Epithelial cell of prostate (primary cell): ENCODE measurements at regions not wholly inside any gene's neighbourhood (a gene's known extent, or its start where the extent isn't known, plus 50 kb on each side); places are given as distances from the start of the nearest gene placed in this dataset.
A peak's percentile ranks its signal among the peaks of the same experiment; 100 is the strongest.
"Not testable (repeated sequence)": the region's sequence is repeated elsewhere in the genome, so short reads cannot be mapped to it uniquely, and the experiment has no call there.

Experiments
- DNase-seq: peaks from one replicate; pipeline ENCODE4 v3.0.0-alpha.2; 2011; ENCODE audit warnings: low read depth, low spot score
- H3K27ac ChIP-seq: fragments of 450-650 bp; 2 replicates; pipeline ENCODE4 v1.5.1; 2017; ENCODE audit warnings: mild to moderate bottlenecking

DNA sequence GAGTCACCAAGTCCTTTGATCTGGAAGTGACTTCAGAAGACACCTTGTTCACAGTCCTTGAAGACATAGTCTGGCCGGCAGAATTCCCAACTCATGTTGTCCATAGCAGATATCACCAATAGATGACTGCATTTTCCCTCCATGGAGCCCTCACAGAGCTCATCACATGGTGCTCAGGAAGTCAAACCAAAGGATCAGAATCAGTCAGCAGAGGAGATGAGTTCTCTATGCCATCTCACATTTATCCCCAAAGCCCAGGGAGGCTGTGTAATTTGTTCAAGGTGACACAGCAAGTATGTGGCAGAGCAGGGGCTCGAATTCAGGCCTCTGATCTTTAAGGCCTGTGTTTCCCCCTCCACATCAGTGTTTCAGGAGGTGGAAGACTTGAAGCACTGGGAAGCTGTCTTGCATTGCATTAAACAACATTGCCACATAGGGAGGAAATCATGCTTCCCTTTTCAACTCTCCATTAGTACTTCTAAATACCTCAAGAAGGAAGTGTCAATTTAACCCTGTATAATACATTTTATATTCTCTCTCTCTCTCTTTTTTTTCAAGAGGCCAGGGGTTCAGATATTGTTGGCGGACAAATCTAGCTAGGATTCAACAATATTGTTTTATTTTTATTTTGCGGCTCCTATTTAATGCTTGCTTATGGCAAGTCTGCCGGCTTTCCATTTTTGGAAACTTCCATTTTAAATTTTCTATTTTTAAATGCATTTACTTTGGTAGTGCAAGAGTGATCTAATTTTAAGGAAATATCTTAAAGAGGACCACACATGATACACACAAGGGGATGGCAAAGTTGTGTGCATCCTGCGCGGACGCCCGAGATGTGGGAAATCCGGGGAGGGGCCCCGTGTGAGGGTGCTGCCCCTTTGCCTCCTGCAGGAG lies 61.9 kb downstream of the NPIPB5 start:
- DNase-seq, H3K27ac ChIP-seq: not testable (repeated sequence)

DNA sequence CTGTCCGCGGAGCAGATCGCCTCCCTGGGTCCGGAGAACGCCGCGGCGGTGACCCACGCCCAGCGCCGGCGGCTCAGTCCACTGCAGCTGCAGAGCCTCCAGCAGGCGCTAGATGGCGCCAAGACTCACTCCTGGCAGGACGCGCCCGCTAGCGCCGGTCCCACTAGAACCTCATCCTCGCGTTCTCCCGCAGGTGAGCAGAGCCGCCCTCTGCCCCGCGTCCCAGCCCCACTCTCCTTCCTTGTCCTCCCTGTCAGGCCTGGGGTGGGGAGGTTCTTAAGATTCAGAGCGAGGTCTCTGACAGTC lies 62.5 kb downstream of the NPIPB5 start:
- H3K27ac ChIP-seq, DNase-seq: not testable (repeated sequence)

DNA sequence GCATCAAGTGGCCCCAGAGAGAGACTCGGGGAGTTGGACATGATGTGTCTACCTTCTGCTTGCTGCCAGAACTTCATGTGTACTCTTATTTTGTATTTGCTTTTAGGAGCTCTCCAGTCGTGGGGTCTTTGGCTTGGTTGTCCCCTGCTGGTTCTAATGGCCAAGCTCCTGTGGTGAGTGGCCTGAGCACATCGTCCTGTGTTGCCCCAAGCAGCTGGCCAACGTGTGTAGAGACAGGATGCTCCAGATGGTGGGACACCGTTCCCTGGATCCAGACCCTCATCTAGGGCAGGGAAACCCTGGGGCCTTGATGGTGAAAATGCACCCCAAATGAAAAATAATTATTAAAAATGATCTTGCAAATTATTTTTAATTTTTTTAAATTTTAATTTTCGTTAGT lies 65.8 kb downstream of the NPIPB5 start:
- H3K27ac ChIP-seq, DNase-seq: not testable (repeated sequence)

DNA sequence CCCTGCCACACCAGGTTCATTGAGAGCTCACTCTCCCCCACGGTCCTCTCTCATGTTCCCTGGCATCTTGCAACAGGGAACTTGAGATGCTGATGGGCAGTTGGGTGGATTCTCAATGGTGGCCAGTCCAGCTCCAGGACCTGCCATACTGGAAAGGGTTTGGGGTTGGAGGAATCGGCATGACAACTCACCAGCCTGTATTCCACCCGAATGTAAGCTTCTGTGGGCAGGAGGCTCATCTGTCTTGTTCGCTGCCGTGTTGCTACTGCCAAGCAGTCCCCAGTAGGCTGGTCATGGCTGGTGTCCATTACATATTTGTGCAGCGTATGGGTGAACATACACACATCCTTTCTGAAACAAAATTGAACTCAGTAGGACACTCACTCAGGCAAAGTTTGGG lies 72.5 kb downstream of the NPIPB5 start:
- DNase-seq, H3K27ac ChIP-seq: not testable (repeated sequence)

DNA sequence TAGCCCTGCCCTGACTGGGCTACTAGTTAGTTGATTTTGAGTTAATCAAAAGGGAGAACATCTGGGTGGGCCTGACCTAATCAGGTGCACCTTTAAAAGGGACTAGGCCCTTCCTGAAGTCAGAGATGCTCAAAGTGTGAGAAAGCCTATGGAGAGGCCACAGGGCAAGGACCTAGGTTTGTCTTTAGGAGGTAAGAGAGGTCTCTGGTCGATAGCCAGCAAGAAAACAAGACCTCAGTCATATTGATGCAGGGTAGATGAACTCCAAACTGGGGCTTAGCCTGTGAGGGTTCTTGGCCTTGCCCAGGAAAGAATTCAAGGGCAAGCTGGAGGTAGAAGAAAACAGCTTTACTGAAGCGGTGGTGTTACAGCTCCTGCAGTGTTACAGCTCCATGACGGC lies 73.8 kb downstream of the NPIPB5 start:
- H3K27ac ChIP-seq, result peak overlapping the region; percentile 42
- DNase-seq, result not testable (repeated sequence)

DNA sequence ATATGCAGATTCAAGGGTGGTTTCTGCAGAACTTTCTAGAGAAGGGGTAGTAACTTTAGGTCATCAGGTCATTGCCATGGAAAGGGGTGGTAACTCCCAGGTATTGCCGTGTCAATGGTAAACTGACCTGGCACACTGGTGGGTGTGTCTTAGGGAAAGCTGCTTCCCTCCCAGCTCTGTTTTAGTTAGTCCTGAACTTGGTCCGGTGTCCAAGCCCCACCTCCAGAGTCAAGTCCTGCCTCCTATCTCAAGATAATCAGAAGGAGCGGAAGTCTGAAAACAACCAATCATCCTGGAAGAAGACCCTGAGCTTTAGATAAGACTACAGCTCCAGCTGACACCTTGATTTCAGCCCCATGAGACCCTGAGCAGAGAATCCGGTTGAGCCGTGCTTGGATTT lies 74.2 kb downstream of the NPIPB5 start:
- H3K27ac ChIP-seq, result peak overlapping the region; percentile 42
- not testable (repeated sequence) for DNase-seq

DNA sequence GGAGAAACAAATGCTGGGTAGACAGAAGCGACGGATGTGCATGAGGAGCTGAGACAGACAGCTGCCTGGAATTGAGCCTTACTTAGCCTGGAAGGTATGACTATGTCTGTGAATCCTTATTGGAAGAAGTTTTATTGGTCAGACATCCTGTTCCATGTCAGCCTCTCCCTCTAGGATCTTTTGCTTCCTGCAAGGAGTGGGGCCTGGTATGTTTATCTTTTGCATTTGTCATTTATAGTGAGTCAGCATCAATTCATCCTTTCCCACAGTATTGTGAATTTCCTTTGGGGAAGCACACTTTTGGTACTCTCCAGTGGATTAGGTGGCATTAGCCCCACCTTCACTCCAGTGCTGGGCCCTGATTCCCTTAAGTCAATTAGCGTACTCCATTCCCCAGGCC lies 74.7 kb downstream of the NPIPB5 start:
- H3K27ac ChIP-seq, result peak overlapping the region; percentile 28
- DNase-seq, result peak; percentile 58

DNA sequence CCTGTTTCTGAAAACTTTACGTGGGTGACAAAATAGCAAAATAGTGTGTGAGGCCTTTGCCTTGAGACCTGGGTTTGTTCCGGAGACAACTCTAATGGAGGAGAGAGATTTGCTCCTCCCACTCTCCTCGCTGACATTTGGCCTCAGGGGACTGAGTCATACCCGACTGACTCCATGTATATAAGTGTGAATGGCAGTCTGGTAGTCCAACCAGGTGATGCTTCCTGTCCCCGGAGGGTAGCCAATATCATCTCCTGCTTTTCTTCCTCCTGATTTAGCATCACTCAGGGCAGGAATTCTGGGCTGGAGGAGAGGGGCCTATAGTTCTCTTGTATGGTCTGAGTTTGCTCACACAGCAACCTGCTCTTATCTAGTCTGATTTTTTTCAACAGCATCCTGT lies 76.0 kb downstream of the NPIPB5 start:
- not testable (repeated sequence) for DNase-seq, H3K27ac ChIP-seq

DNA sequence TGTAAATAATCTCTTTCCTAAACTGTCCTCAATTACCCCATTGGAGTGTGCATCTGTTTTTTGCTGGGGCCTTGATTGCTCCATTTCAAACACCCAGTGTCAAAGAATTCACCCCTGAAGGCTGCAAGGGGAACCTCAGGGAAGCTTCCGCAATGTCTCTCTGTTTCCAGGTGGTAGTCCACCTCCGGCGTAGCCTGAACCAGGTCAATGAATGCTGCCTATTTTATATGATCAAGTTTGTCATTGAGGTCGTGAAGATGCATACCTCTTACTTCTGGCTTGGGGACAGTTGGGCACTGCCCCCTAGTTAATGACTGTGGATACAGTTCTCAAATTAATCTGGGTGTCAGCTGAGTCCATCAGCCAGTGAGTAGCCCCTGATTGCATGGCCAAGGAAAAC lies 79.1 kb downstream of the NPIPB5 start:
- DNase-seq, H3K27ac ChIP-seq: not testable (repeated sequence)

DNA sequence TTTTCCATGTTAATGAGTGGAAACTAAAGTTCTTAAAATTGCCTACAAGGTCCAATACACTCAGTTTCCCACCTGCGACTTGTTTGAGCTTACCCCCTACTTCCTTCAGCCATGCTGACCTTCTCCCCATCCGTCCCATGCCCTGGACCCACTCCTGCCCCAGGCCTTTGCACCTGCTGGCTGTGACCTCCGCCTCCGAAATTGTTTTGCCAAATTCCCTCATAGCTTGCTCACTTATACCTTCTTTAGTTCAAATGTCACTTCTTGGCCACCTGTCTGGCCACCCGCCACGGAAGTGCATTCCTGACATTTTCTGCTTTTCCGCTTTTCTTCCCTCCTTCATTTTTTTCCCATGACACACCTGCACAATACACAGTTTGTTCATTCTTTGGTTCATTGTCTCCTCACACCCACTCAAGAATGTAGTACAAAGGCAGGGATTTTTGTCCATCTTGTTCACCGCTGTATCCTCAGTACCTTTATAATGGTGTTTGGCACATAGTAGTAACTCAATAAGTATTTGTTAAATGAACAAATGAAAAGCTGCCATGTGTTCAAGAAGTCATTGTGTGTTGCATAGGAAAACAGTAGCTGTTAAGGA lies 85.9 kb downstream of the NPIPB5 start:
- not testable (repeated sequence) for DNase-seq, H3K27ac ChIP-seq

DNA sequence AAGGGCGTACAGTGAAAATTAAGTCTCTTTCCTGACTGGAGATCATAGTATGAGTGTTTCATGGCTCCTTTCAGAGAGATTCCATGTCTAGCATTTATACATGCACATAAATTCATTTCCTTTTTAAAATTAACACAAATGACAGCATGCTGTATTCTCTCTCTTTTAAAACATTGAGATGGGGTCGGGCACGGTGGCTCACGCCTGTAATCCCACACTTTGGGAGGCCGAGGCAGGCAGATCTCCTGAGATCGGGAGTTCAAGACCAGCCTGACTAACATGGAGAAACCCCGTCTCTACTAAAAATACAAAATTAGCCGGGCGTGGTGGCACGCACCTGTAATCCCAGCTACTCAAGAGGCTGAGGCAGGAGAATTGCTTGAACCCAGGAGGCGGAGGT lies 93.1 kb downstream of the NPIPB5 start:
- DNase-seq, result not testable (repeated sequence)

DNA sequence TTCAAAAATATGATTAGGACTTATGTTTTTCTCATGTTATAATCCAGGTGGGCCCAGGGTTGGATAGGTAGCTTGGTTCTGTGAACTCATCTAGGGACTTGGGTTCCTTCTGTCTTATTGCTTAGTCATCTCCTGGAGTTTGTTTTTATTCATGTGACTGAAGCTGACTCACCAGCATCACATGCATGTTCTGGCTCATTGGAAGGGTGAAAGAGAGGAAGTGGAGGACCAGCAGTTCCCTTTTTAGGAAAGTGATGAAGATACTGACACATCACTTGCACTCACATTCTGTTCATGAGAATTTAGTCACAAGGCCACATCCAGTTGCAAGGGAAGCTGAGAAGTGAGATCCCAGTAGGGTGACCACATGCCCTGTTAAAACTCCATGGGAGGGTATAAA lies 95.9 kb downstream of the NPIPB5 start:
- H3K27ac ChIP-seq, DNase-seq: not testable (repeated sequence)

More for the DNA sequence above, 93.1 kb downstream of the NPIPB5 start:
- H3K27ac ChIP-seq, result not testable (repeated sequence)

DNA sequence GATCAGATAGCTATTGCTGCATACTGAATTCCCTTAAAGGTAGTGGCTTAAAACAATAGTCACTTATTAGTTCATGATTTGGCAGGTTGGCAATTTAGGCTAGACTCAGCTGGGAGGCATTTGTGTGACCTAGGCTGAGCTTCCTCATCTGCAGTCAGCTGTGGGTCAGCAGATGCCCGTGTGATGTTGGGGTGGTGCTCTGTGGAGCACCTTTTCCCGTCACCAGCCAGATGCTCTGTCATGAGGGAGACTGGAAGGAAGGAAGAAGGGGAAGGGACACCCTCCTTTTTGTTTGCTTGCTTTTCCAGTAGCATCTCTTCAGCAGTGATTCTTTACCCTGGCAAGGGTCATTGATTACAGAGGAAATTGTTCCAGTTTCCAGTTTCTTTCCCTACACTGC lies 99.1 kb downstream of the NPIPB5 start:
- H3K27ac ChIP-seq, DNase-seq: not testable (repeated sequence)

DNA sequence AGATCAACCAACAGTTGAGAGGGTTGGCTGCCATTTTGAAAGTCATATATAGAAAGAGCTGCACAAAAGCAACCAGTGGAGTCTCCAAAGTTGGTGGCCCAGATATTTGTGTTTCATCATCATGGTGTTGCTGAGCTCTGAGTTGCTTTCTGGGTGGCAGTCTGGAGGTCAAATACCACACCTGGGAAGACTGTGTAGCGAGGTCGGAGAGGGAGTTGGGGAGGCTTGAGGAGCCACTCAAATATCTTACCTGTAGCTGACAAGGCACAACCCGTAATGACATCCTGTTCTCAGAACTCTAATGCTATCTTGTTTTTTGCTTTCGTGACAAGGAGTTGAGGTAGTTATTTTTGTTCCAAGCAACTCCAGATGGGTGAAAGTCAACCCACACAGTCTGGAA lies 100.4 kb downstream of the NPIPB5 start:
- not testable (repeated sequence) for H3K27ac ChIP-seq, DNase-seq

DNA sequence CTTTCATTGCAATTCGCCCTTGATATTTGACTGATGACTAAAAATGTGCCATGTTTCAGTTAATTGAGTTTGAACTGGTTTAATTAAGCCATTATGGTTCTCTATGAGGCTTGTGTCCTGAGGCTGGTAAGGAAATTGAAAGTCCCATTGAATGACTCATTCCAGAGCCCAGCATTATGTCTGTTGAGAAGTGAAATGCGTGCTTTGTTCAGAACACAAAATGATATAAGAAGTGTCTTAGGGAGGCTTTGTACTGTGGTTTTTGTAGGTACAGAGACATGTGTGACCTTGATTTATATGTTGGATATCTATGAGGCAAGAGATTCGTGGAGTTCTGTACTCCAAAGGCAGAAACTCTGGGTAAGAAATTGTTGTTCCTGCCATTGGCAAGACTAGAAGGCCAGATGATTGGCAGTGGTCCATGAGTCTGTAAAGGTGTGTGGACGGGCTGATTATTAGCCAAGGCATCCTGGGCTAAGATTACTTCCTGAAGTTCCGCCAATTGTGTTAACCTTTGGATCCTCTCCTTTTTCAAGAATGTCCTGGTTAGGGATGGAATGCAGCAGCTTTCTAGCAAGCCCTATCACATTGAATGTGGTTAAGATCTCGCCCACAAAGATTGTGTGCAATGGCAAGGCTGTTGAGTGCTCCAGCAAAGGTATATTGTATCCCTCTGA lies 103.7 kb downstream of the NPIPB5 start:
- peak overlapping the region; percentile 64 for H3K27ac ChIP-seq
- DNase-seq, result peak; percentile 64

DNA sequence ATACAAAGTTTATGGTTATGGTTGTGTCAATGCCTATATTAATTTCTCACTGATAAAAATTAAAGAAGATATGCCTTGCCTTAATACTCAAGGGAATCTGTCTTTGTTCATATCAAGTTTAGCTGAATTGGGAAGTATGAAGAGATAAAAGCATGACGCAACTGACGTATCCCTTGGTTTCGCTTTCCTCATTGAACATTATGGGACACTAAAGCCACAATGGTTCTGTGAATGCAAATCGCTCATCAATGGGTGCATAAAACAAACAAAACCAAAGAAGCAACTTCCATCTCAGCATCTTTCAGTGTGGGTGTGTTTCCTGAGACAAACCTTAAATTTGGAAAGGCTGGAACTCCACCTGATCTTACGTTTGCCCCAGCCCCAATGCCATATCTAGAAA lies 108.2 kb downstream of the NPIPB5 start:
- H3K27ac ChIP-seq, result no peak overlapping the region
- no peak for DNase-seq

DNA sequence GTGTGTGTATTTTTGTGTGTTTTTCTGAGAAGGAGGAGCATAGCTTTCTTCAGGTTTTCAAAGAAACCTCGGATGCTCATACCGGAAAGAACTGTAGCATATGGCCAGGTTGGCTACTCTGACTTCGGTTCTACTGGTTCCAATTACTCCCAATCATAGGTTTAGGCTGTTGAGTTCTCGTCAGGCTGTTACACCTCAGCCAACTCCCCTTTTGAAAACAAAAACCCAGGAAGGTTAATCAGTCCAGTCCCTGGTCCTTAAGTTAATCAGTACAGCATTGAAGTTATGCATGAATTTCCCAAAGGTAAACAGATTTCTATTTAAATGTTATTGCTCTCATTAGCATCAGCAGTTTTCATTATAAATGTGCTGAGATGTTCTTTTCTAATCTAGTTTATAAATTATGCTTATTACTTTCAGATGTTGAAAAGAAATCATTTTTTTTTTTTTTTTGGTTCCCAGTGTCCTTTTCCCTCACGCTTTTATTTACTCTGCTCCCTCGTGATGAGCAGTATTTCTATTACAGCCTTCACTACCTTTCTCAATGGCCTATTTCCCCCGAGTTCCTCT lies 111.0 kb downstream of the NPIPB5 start:
- no peak for DNase-seq
- H3K27ac ChIP-seq, result no peak overlapping the region

DNA sequence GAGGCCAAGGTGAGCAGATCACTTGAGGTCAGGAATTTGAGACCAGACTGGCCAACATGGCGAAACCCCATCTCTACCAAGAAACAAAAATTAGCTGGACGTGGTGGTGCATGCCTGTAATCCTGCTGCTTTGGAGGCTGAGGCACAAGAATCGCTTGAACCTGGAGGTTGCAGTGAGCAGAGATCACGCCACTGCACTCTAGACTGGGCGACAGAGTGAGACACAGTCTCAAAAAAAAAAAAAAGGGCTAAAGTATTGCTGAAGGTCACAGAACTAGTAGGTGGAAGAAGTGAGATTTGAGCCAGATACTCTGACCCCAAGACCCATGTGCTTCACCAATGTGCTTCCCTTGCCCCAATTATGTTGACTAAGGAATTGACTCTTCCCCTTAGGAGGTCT lies 112.0 kb downstream of the NPIPB5 start:
- no peak overlapping the region for H3K27ac ChIP-seq
- DNase-seq, result no peak

DNA sequence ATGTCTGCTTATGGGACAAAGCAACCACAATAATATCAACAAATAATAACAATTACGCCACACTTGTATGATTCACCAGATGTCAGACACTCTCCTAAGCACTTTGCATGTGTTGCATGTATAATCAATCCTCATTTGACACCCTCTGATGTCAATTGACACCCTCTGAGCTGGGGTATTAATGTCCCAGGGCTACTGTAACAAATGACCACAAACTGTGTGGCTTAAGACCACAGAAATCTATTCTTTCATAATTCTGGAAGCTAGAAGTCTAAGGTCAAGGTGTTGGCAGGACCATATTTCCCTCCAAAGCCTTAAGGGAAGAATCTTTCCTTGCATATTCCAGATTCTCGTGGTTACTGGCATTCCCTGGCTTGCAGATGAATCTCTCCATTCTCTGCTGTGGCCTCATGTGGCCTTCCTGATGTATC lies 112.7 kb downstream of the NPIPB5 start:
- DNase-seq, result no peak
- H3K27ac ChIP-seq, result no peak overlapping the region

DNA sequence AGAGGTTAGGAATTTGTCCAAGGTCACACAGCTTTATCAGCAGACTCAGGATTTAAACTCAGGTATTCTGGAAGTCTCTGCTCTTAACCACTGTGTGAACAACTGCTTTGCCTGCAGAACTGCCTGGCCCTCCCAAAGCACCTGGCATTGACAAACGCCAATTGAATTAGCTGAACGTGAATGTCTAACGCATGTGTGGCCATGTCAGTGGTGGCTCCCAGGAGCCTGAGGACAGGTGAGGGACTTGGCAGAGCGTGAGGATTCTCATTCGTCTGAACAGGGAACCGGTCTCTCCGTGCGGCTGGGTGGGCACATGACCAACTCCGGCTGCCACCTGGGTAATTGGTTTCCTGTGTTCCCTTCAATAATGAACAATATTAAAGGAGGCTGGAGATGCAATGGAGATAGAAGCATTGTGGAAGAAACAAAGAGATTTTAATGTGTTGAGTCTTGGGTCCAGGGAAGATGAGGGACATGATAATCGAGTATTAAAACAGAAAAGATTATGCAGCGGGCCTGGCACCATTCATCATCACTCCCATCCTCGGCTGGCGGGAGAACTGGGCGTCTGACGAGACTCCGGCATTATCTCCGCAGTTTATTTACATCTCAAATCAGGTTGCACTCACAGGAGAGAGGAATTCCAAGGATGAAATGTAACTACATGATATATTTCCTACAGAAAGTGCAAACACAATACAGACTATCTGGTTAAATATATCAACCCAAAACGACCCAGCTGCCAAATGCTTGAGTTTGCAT lies 113.5 kb downstream of the NPIPB5 start:
- H3K27ac ChIP-seq, result peak overlapping the region; percentile 53

More for the DNA sequence above, 113.5 kb downstream of the NPIPB5 start:
- no peak for DNase-seq
